T1000 (cell line): ENCODE measurements at regions not wholly inside any gene's neighbourhood (a gene's known extent, or its start where the extent isn't known, plus 50 kb on each side); places are given as distances from the start of the nearest gene placed in this dataset.

Source experiments
- DNase-seq: peaks from one replicate; lab custom pipeline; 2025; ENCODE audit warnings: mixed read lengths; lab: John Stamatoyannopoulos, UW

DNA sequence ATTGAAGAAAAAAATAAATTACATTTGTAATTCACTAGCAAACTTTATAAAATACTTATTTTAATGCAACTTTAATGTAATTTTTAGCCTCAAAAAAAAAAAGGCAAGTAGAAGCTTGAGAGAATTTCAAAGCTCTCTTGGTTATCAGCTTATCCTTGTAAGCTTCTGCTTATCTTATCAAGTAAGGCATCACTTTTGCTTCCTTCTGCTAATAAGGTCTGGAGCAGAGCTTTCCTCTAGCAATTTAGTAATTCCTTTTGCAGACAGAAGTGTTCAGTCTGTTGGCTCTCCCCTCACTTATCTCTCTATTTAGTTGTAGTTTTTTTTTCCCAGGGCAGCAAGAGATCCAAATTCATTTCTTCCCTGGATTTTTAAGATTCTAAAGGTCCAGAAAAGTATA is 525.0 kb downstream of the ISL1 start:
- no peak for DNase-seq

GRCh38 chr5:51944500-51945125 is 561.4 kb downstream of the ISL1 start:
- DNase-seq: no peak

GRCh38 chr5:51958473-51958872 is 575.2 kb downstream of the ISL1 start:
- no peak for DNase-seq

DNA sequence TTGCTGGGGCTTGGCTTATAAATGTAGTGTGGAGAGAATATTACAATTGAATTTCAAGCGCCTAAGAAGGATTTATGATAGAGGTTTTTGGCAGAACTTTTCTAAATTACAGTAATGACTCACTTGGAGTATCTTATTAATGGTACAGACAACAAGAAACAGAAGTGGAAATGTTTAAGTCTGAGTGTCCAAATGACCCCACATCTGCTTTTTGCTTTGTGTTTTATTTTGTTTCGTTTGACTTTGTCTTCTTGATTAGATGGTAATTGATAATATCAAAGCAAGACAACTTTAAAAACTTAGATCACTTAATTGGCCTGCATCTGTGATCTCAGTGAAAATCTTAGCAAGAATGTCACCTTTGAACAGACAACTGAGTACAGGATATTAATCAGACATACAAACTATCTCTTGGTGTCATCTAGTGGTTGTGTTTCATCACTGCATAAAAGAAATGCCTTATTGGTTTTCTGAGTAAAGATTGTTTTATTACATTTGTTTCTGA is 577.4 kb downstream of the ISL1 start:
- no peak for DNase-seq

- no peak for DNase-seq
Observed at GRCh38 chr5:51961154-51961562, 577.9 kb downstream of the ISL1 start.

DNA sequence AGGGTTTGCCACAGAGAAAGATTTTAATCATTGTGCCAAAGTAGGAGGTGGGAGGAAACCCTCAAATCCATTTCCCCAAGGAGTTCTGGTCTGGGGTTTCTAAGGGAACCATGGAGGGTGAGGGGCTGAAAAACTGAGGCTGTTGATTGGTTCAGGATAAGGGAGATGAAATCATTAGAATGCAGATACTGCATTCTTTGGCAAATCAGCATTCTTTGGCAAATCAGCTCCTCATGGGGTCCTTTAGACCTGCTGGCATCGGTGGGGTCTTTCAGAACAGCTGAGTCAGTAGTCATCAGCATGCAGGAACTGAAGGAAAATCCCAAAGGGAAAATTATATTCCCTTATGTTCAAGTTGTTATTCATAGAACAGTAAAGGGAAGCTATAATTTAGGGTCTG is 585.5 kb downstream of the ISL1 start:
- no peak for DNase-seq

- no peak for DNase-seq
Observed at GRCh38 chr5:51974834-51975233, 591.6 kb downstream of the ISL1 start.

DNA sequence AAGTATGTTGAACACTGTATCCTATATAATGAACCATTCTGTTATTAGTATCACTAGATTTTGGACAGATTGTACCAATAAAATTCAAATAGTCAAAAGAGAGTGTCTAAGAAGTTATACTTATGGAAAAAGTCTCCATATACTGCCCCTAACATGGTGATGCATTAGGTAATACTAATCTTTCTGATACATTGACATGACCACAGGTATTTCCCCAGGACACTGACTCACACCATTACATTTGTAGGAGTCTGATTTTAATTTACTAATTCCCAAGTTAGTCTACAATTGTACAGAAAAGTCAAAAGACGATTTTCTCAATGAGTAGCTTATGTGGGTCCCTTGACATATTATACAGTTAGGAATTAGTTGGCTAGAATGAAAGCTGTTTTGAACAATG is 593.8 kb downstream of the ISL1 start:
- no peak for DNase-seq

DNA sequence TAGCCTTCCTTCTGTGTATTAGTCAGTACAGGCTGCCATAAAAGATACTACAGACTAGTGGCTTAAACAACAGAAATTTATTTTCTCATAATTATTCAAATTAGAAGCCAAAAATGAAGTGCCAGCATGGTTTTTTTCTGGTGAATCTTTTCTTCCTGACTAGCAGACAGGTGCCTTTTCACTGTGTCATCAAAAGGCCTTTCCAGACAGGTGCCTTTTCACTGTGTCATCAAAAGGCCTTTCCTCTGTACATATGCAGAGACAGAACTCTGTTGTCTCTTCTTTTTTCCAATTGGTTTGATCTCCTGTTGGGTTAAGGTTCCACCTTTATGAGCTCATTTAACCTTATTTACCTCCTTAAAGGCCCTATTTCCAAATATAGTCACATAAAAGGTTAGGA is 599.9 kb downstream of the ISL1 start:
- DNase-seq: no peak

DNA sequence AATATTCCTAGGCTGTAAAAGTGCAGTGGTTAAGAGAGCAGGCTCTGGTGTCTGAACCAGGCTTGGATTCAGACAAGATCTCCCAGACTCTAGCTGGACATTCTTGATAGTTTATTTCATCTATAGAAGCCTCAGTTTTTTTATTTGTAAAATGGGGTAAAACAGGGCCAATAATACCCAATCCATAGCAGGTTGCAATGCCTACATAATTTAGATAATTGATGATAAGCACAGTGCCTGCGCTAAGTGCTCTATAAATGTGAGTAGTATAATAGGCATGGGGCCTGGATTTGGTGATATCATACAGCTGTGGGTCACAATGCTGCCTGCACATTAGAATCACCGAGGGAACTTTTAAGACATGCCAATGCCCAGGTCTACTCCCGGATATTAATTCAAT is 603.5 kb downstream of the ISL1 start:
- DNase-seq: no peak

DNA sequence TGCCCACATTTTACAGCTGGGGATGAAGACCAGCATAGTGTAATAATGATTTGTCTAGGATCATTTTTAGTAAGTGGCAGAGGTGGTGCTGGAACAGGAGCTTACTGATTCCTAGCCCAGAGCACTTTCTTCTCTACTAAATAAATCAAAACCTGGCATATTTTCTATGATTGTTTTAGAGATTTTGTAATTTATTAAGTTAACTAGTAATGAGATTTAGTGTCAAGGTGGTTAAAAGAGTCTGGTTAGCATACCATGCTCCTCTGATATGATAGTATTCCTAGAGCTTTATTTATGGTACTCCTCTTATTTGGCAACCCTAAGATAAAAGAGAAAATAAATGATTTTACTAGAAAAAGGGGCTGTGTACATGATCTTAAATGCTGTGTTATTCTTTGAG is 604.0 kb downstream of the ISL1 start:
- DNase-seq: no peak

DNA sequence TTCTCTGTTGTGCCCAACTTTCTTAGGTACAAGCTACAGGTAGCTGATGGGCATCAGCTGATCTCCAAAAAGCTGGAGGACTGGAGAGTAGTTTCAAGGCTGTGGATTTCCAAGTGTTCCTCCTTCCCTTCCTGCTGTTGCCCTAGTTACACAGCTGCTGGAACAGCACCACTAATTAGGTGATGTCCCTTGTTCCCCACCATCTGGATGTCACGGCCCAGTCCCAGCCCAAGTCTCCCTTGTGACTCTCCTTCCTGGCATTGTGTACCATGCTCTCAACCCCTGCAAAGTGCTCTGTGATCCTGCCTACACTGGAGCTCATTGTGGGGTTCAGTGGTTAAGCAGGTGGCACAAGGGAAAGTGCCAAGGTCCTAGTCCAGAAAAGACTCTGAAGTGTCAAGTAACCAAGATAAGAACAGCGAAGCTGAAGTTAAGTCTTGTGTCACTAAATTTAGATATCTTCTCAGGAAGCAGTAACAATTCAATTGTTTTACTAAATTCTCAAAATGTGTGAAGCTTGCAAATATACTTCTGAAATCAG is 604.5 kb downstream of the ISL1 start:
- no peak for DNase-seq

GRCh38 chr5:51988634-51989033 is 605.4 kb downstream of the ISL1 start:
- no peak for DNase-seq

- no peak for DNase-seq
Observed at GRCh38 chr5:51990241-51990640, 607.0 kb downstream of the ISL1 start.

DNA sequence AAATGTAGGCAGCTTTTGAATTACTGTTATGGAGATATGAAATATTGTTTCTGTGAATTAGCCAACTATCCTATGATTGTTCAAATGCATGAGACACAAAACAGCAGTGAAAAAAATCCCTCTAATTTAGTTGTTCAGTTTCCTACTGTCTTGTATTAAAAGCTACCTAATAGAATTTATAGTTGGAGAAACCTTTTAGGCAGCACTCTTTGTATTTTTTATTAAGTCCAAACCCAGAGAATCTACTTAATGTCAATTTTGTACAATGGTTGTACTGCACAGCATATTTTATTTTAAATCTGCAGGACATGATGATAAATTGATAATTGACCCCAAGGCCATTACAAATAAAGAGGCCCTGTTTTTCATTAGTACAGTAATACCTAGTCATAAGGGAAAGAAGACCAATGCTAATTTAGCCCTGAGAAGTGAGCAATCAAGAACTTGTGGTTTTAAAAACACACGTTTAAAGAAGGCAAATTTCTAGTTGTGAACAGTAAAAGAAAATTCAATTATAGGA is 607.5 kb downstream of the ISL1 start:
- no peak for DNase-seq

DNA sequence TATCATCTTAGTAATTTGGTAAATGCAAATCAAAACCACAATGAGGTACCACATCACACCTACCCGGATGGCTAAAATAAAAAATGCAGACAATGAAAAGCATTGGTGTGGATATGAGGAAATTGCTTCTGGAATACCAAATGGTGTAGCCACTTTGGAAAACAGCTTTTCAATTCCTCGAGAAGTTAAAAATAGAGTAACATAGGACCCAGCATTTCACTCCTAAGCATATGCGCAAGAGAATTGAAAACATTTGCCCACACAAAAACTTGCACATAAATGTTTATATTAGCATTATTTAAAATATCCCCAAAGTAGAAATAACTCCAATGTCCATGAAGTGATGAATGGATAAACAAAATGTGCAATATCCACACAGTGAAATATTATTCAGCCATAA is 608.7 kb downstream of the ISL1 start:
- DNase-seq: no peak

GRCh38 chr5:51995773-51996306 is 612.6 kb downstream of the ISL1 start:
- DNase-seq: no peak

DNA sequence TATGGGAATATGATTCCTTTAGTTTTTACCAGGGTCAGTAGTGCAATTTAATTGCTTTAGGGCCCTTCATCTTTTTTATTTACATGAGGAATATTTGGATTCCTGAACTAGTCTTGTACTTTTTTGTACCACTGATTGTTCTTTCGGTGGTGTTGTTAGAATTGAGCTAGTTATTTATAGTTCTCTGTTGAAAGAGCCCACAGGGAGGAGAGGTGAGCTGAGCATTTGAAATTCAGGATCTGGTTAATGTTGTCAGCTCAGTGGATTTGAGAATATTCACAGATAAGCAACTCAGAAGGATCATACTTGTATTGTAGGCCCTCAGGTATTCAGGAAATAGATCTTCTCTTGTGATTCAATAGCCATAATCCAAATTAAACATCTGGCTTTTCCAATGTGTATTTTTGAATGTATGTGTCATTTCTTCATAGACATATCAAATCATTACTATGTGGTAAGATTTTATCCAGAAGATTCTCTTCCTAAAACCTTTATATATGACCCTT is 613.2 kb downstream of the ISL1 start:
- no peak for DNase-seq

DNA sequence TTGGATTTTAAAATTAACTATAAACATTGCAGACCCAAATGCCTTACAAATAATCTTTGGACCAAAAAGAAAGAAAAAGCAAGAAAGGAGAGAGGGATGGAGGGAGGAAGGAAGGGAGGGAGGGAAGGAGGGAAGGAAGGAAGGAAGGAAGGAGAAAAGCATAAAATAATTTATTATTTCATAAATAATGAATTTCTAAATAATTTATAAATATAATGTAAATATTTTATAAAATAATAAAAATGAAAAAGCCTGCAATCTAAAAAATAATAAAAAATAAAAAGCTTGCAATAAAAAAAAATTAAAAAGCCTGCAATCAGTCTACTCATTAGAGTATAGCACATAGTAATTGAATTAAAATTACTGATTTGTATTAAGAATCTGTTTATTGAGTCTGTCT is 614.3 kb downstream of the ISL1 start:
- DNase-seq: no peak

DNA sequence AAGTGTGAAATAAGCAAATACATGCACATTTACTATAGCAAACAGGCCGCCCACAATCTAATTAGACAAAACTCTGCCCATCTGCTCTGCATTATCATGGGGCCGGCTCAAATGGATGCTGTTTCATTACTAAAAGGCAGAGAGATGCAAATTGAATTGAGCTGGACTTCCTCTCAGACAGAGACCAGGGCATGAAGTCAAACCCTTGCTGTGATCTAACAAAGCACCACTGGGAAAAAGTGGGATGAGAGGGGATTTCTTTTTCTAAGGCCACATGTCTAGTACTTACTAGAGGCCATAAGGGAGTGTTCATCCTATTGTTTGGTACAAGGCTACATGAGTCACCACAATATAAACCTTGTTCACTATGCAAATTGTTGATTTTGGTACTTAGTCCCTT is 614.7 kb downstream of the ISL1 start:
- DNase-seq: no peak

- no peak for DNase-seq
Observed at GRCh38 chr5:52007230-52007858, 624.1 kb downstream of the ISL1 start.

DNA sequence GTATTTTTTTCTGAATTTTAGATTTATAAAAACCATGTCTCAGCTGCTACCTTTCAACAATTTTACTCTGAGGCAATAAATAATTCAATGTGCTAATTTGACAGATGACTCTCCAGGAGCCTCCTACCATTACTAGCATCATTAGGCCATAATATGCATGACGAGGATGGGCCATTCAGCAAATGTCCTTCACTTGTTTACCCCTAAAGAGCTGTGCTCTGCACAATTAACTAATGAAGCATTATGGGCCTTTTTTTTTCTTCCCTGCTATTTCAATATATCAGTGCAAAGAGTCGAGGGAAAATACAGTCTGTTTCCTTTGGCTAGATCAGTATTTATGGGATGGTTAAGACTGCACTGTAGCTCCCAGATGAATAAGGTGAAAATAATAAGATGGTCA is 627.2 kb downstream of the ISL1 start:
- no peak for DNase-seq

DNA sequence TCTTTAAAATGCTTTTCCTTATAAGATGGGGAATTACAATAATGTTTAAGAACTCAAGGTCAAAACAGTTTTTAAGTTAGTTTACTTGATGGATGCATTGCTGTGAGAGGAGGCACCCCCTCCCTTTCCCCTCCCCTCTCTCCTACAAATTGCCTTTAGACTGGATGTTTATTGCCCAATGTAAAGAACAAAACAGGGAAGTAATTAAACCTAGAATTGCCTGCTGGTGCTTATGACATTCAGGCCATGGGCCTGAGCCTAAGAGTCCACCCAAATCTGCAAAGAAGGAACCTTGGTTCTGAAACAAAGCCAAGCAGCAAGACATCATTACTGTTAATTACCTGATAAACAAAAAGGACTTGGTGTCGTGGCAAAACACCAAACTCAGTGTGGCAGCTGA is 630.3 kb downstream of the ISL1 start:
- DNase-seq: no peak
